COR-L47 (cell line): ENCODE measurements at regions not wholly inside any gene's neighbourhood (a gene's known extent, or its start where the extent isn't known, plus 50 kb on each side); places are given as distances from the start of the nearest gene placed in this dataset.
"Not testable (repeated sequence)": the region's sequence is repeated elsewhere in the genome, so short reads cannot be mapped to it uniquely, and the experiment has no call there.

ENCODE experiments used
- DNase-seq: peaks from one replicate; lab custom pipeline; 2025; lab: John Stamatoyannopoulos, UW

- no peak for DNase-seq
Measured at GRCh38 chr4:85106166-85106565, 139.7 kb upstream of the WDFY3 start.

GRCh38 chr4:85106805-85107336 lies 140.4 kb upstream of the WDFY3 start:
- no peak for DNase-seq

GRCh38 chr4:85107553-85107952 lies 141.1 kb upstream of the WDFY3 start:
- DNase-seq, result no peak

GRCh38 chr4:85113706-85114105 lies 147.2 kb upstream of the WDFY3 start:
- DNase-seq, result no peak

- DNase-seq, result no peak
Measured at GRCh38 chr4:85114526-85114925, 148.0 kb upstream of the WDFY3 start.

GRCh38 chr4:85116008-85116407 lies 149.5 kb upstream of the WDFY3 start:
- no peak for DNase-seq

- DNase-seq, result no peak
Measured at GRCh38 chr4:85125688-85126087, 159.2 kb upstream of the WDFY3 start.

GRCh38 chr4:85126991-85127591 lies 160.6 kb upstream of the WDFY3 start:
- DNase-seq, result no peak

GRCh38 chr4:85127653-85128052 lies 161.2 kb upstream of the WDFY3 start:
- DNase-seq, result peak; percentile 10

GRCh38 chr4:85128246-85129204 lies 162.0 kb upstream of the WDFY3 start:
- DNase-seq, result no peak

GRCh38 chr4:85129354-85130125 lies 163.1 kb upstream of the WDFY3 start:
- not testable (repeated sequence) for DNase-seq

GRCh38 chr4:85132117-85132516 lies 165.6 kb upstream of the WDFY3 start:
- no peak for DNase-seq

GRCh38 chr4:85132570-85132969 lies 166.1 kb upstream of the WDFY3 start:
- no peak for DNase-seq

- DNase-seq, result not testable (repeated sequence)
Measured at GRCh38 chr4:85139749-85140148, 173.3 kb upstream of the WDFY3 start.

- no peak for DNase-seq
Measured at GRCh38 chr4:85142451-85142850, 176.0 kb upstream of the WDFY3 start.

GRCh38 chr4:85147481-85148076 lies 181.1 kb upstream of the WDFY3 start:
- peak; percentile 86 for DNase-seq

- DNase-seq, result no peak
Measured at GRCh38 chr4:85149676-85150075, 183.2 kb upstream of the WDFY3 start.

- DNase-seq, result no peak
Measured at GRCh38 chr4:85151371-85151770, 184.9 kb upstream of the WDFY3 start.

GRCh38 chr4:85151786-85152185 lies 185.3 kb upstream of the WDFY3 start:
- DNase-seq, result no peak

GRCh38 chr4:85152480-85152879 lies 186.0 kb upstream of the WDFY3 start:
- no peak for DNase-seq

- DNase-seq, result no peak
Measured at GRCh38 chr4:85153221-85153620, 186.7 kb upstream of the WDFY3 start.

GRCh38 chr4:85154591-85154990 lies 188.1 kb upstream of the WDFY3 start:
- no peak for DNase-seq
